WERI-Rb-1 (cell line): ENCODE measurements at regions not wholly inside any gene's neighbourhood (a gene's known extent, or its start where the extent isn't known, plus 50 kb on each side); places are given as distances from the start of the nearest gene placed in this dataset.

Experiments used
- DNase-seq: peaks from one replicate; pipeline ENCODE4 v3.0.0-alpha.2; 2020
- H3K27ac ChIP-seq: fragments of 250-450 bp; sonication (Bioruptor Pico); 2 replicates; pipeline ENCODE4 v1.5.1; 2020; ENCODE audit warnings: mild to moderate bottlenecking, moderate library complexity
- H3K27me3 ChIP-seq: fragments of 250-450 bp; sonication (Bioruptor Pico); 2 replicates; pipeline ENCODE4 v1.5.1; 2021; ENCODE audit warnings: mild to moderate bottlenecking, low read depth, moderate library complexity; ENCODE audit not compliant: insufficient read depth, severe bottlenecking
- H3K36me3 ChIP-seq: fragments of 250-450 bp; sonication (Bioruptor Pico); 2 replicates; pipeline ENCODE4 v1.5.1; 2020; ENCODE audit warnings: mild to moderate bottlenecking, moderate library complexity
- H3K4me3 ChIP-seq: 2 replicates; pipeline ENCODE4 v1.5.1; 2011; ENCODE audit warnings: low read depth, mild to moderate bottlenecking, control low read depth, low read length
- H3K9me3 ChIP-seq: fragments of 250-450 bp; sonication (Bioruptor Pico); 2 replicates; pipeline ENCODE4 v1.5.1; 2021; ENCODE audit warnings: mild to moderate bottlenecking, moderate library complexity; ENCODE audit not compliant: severe bottlenecking
- CTCF ChIP-seq: IDR thresholded peaks from 2 replicates; pipeline ENCODE4 v1.5.1; 2011; ENCODE audit warnings: low read depth, mild to moderate bottlenecking, control low read depth, inconsistent platforms, low read length

DNA sequence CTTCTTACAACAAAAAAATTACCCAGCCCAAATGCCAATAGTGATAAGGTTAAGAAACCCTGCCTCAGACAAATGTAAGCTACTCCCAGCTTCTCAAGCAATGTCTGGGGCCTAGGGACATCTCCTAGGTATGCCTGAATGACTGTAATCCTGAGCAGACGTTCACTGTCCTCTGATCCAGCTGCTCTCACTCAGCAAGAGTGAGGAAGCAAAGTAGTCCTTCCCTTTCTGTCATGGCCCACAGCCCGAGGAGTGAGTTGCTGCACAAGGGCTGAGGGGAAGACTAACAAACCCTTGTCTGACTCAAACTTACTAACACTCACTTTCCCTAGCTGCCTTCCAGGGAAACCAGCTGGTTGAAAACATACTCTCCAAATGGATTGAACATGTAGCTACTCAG is 124.9 kb upstream of the TNFSF4 start:
- no peaks in the 10 kb centered on the region for H3K27me3 ChIP-seq
- no peak overlapping the region for H3K4me3 ChIP-seq
- no peaks in the 10 kb centered on the region for H3K9me3 ChIP-seq
- H3K27ac ChIP-seq, result no peak overlapping the region
- no peak for DNase-seq
- H3K36me3 ChIP-seq, result no peaks in the 10 kb centered on the region
- no peak for TF ChIP-seq CTCF

GRCh38 chr1:173333581-173333980 is 126.5 kb upstream of the TNFSF4 start:
- no peaks in the 10 kb centered on the region for H3K27me3 ChIP-seq
- no peak for DNase-seq
- H3K36me3 ChIP-seq, result no peaks in the 10 kb centered on the region
- no peaks in the 10 kb centered on the region for H3K9me3 ChIP-seq
- TF ChIP-seq CTCF, result no peak
- no peak overlapping the region for H3K4me3 ChIP-seq
- H3K27ac ChIP-seq, result no peak overlapping the region

GRCh38 chr1:173337126-173337525 is 130.0 kb upstream of the TNFSF4 start:
- DNase-seq, result no peak

GRCh38 chr1:173341307-173341706 is 134.2 kb upstream of the TNFSF4 start:
- no peak for TF ChIP-seq CTCF
- no peaks in the 10 kb centered on the region for H3K36me3 ChIP-seq
- no peak overlapping the region for H3K27ac ChIP-seq
- no peaks in the 10 kb centered on the region for H3K9me3 ChIP-seq
- H3K4me3 ChIP-seq, result no peak overlapping the region
- DNase-seq, result no peak
- H3K27me3 ChIP-seq, result no peaks in the 10 kb centered on the region

More at GRCh38 chr1:173337126-173337525, 130.0 kb upstream of the TNFSF4 start:
- no peaks in the 10 kb centered on the region for H3K36me3 ChIP-seq
- no peak overlapping the region for H3K27ac ChIP-seq
- H3K4me3 ChIP-seq, result no peak overlapping the region
- H3K9me3 ChIP-seq, result no peaks in the 10 kb centered on the region
- TF ChIP-seq CTCF, result no peak
- no peaks in the 10 kb centered on the region for H3K27me3 ChIP-seq

DNA sequence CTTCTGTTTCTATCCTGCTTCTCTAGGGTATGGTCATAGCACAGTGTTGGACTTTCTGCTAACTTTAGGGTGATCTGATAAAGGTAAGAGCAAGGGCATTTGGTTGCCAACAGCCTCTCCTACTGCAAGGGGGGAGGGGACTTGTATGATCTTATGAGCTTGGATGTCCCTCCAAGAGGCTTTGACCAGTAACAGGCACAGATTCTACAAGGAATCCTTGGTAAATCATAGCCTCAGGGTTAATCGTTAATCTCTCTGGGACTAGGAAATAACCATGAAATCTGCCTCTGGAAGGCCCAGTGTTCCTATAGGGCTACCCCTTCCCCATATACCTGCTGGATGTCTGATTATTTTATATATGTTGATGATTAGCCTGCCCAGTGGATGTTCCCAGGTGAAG is 134.8 kb upstream of the TNFSF4 start:
- Histone ChIP-seq H3K4me3 (no peak overlapping the region), H3K27ac (no peak overlapping the region), H3K9me3 (no peaks in the 10 kb centered on the region), H3K36me3 (no peaks in the 10 kb centered on the region), H3K27me3 (no peaks in the 10 kb centered on the region)
- no peak for DNase-seq
- no peak for TF ChIP-seq CTCF

GRCh38 chr1:173342736-173343135 is 134.4 kb upstream of the PRDX6 start:
- H3K4me3 ChIP-seq, result no peak overlapping the region
- no peaks in the 10 kb centered on the region for H3K27me3 ChIP-seq
- no peaks in the 10 kb centered on the region for H3K9me3 ChIP-seq
- TF ChIP-seq CTCF, result no peak
- H3K36me3 ChIP-seq, result no peaks in the 10 kb centered on the region
- no peak for DNase-seq
- H3K27ac ChIP-seq, result no peak overlapping the region
